ENCODE measurements at regions not wholly inside any gene's neighbourhood (a gene's known extent, or its start where the extent isn't known, plus 50 kb on each side); places are given as distances from the start of the nearest gene placed in this dataset.

- H3K4me3 ChIP-seq (ENCODE audit: insufficient read depth, low read length, poor library complexity, severe bottlenecking): no peak overlapping the region
- no peaks in the 10 kb centered on the region for H3K79me2 ChIP-seq (ENCODE audit: insufficient read depth, low read length)
- H3K27ac ChIP-seq (ENCODE audit: low read depth, low read length): no peak overlapping the region
- H3K27me3 ChIP-seq (ENCODE audit: low read length): no peaks in the 10 kb centered on the region
- TF ChIP-seq CTCF (IDR thresholded peaks at IDR 0.05; ENCODE audit: insufficient read depth, low read length, poor library complexity, severe bottlenecking) (no peak), EZH2phosphoT487 (conservative IDR thresholded peaks at IDR 0.05; ENCODE audit: low read length) (no peak)
- H3K4me2 ChIP-seq (ENCODE audit: low read depth, low read length, poor library complexity, severe bottlenecking): no peak overlapping the region
- no peak overlapping the region for H3K9ac ChIP-seq (ENCODE audit: low read length)
- H3K9me2 ChIP-seq (replicated peaks; ENCODE audit: insufficient read depth, low read length): no peaks in the 10 kb centered on the region
- H4K20me1 ChIP-seq (ENCODE audit: low read depth, low read length): no peaks in the 10 kb centered on the region
- no peaks in the 10 kb centered on the region for H3K9me3 ChIP-seq (ENCODE audit: insufficient read depth, low read length)
- H2AFZ ChIP-seq (ENCODE audit: low read depth, low read length, severe bottlenecking): no peak overlapping the region
- H3F3A ChIP-seq (ENCODE audit: insufficient read depth): no peaks in the 10 kb centered on the region
- H3K36me3 ChIP-seq (ENCODE audit: low read length): no peaks in the 10 kb centered on the region
Measured at GRCh38 chr13:90968166-90968904, 379.2 kb upstream of the MIR17HG start.

GRCh38 chr13:90974249-90974975, 373.1 kb upstream of the MIR17HG start:
- H3K27me3 ChIP-seq (ENCODE audit: low read length): no peaks in the 10 kb centered on the region
- H3K4me3 ChIP-seq (ENCODE audit: insufficient read depth, low read length, poor library complexity, severe bottlenecking): no peak overlapping the region
- no peaks in the 10 kb centered on the region for H3K79me2 ChIP-seq (ENCODE audit: insufficient read depth, low read length)
- no peaks in the 10 kb centered on the region for H3F3A ChIP-seq (ENCODE audit: insufficient read depth)
- H4K20me1 ChIP-seq (ENCODE audit: low read depth, low read length): no peaks in the 10 kb centered on the region
- no peaks in the 10 kb centered on the region for H3K9me3 ChIP-seq (ENCODE audit: insufficient read depth, low read length)
- H3K36me3 ChIP-seq (ENCODE audit: low read length): no peaks in the 10 kb centered on the region
- no peak overlapping the region for H3K4me2 ChIP-seq (ENCODE audit: low read depth, low read length, poor library complexity, severe bottlenecking)
- H3K9ac ChIP-seq (ENCODE audit: low read length): no peak overlapping the region
- H2AFZ ChIP-seq (ENCODE audit: low read depth, low read length, severe bottlenecking): no peak overlapping the region
- no peaks in the 10 kb centered on the region for H3K9me2 ChIP-seq (replicated peaks; ENCODE audit: insufficient read depth, low read length)
- TF ChIP-seq EZH2phosphoT487 (conservative IDR thresholded peaks at IDR 0.05; ENCODE audit: low read length) (no peak), CTCF (IDR thresholded peaks at IDR 0.05; ENCODE audit: insufficient read depth, low read length, poor library complexity, severe bottlenecking) (no peak)
- H3K27ac ChIP-seq (ENCODE audit: low read depth, low read length): no peak overlapping the region

- Histone ChIP-seq H3K36me3 (ENCODE audit: low read length) (no peaks in the 10 kb centered on the region), H3K9me2 (replicated peaks; ENCODE audit: insufficient read depth, low read length) (no peaks in the 10 kb centered on the region), H3K79me2 (ENCODE audit: insufficient read depth, low read length) (no peaks in the 10 kb centered on the region), H3K27me3 (ENCODE audit: low read length) (no peaks in the 10 kb centered on the region), H4K20me1 (ENCODE audit: low read depth, low read length) (no peaks in the 10 kb centered on the region), H3K27ac (ENCODE audit: low read depth, low read length) (no peak overlapping the region), H3F3A (ENCODE audit: insufficient read depth) (no peaks in the 10 kb centered on the region), H3K9me3 (ENCODE audit: insufficient read depth, low read length) (no peaks in the 10 kb centered on the region), H3K4me2 (ENCODE audit: low read depth, low read length, poor library complexity, severe bottlenecking) (no peak overlapping the region), H2AFZ (ENCODE audit: low read depth, low read length, severe bottlenecking) (no peak overlapping the region), H3K9ac (ENCODE audit: low read length) (no peak overlapping the region), H3K4me3 (ENCODE audit: insufficient read depth, low read length, poor library complexity, severe bottlenecking) (no peak overlapping the region)
- TF ChIP-seq CTCF (IDR thresholded peaks at IDR 0.05; ENCODE audit: insufficient read depth, low read length, poor library complexity, severe bottlenecking) (no peak), EZH2phosphoT487 (conservative IDR thresholded peaks at IDR 0.05; ENCODE audit: low read length) (no peak)
Measured at GRCh38 chr13:90979059-90979458, 368.4 kb upstream of the MIR17HG start.
